K562 (cell line): ENCODE measurements at regions not wholly inside any gene's neighbourhood (a gene's known extent, or its start where the extent isn't known, plus 50 kb on each side); places are given as distances from the start of the nearest gene placed in this dataset.

Experiments
- ATAC-seq: fragments of 200-7000 bp; cut with Tn5 transposase; 3 replicates; pipeline ENCODE4 v1.9.1; 2020; ENCODE audit warnings: moderate library complexity
- BruUV-seq: library from RNA; stranded (reverse); fragments of 400-500 nt; replicated peaks from 2 replicates; lab custom pipeline; 2021; lab: Mats Ljungman, UMichigan
- CTCF ChIA-PET: fragments of 300-600 bp; formaldehyde crosslinking; extraction: SDS; loops from one replicate; lab custom pipeline; 2021; ENCODE audit warnings: low intra/inter-chr PET ratio; lab: Yijun Ruan, JAX
- POLR2A ChIA-PET: fragments of 300-600, 350-650 bp; sonication (Branson Sonifier 250); formaldehyde crosslinking; extraction: SDS; loops from one replicate; lab custom pipeline; 2021; ENCODE audit warnings: antibody characterized with exemption, inconsistent platforms; lab: Yijun Ruan, JAX
- DNase-seq, 4 experiments: peaks; one replicate each; pipeline versions ENCODE4 v3.0.0 to v3.0.0-alpha.2; 2011 to 2018; ENCODE audit warnings: low spot score in 3 of 4, mixed read lengths in 3 of 4; ENCODE audit errors: extremely low read depth in 1 of 4
- FAIRE-seq: peaks from 2 replicates; lab custom pipeline; 2011; peaks lifted over from hg19 to GRCh38; lab: Jason Lieb, UNC
- H2AFZ ChIP-seq: 2 replicates; pipeline ENCODE4 v1.6.0; 2011; ENCODE audit warnings: low read depth, low read length, control low read depth, inconsistent platforms
- H3K27ac ChIP-seq: fragments of 200-600 bp; 3 replicates; pipeline ENCODE4 v1.8.0; 2011; ENCODE audit warnings: low read depth, mild to moderate bottlenecking, control low read depth, inconsistent platforms, low read length, moderate library complexity, mixed read lengths; ENCODE audit errors: extremely low read depth
- H3K27me3 ChIP-seq, 2 experiments: fragments of 300-600 bp in 1 of 2; 2 replicates in 1 of 2; 3 replicates in 1 of 2; pipeline versions ENCODE4 v1.6.0 to v1.8.0; 2011; ENCODE audit warnings: inconsistent platforms in 2 of 2, low read length in 2 of 2, mild to moderate bottlenecking in 1 of 2, mixed read lengths in 1 of 2, moderate library complexity in 1 of 2; ENCODE audit not compliant: control insufficient read depth in 2 of 2, insufficient read depth in 2 of 2
- H3K36me3 ChIP-seq: fragments of 300-600 bp; 3 replicates; pipeline ENCODE4 v1.8.0; 2011; ENCODE audit warnings: mild to moderate bottlenecking, low read length, inconsistent platforms; ENCODE audit not compliant: control insufficient read depth, insufficient read depth
- H3K4me1 ChIP-seq, 2 experiments: fragments of 200-600 bp in 1 of 2; replicated peaks in 1 of 2; 2 replicates in 1 of 2; 3 replicates in 1 of 2; pipeline versions ENCODE4 v1.5.1 to v1.8.0; 2011; ENCODE audit warnings: inconsistent platforms in 2 of 2, low read length in 2 of 2, mild to moderate bottlenecking in 1 of 2, mixed read lengths in 1 of 2, moderate library complexity in 1 of 2; ENCODE audit not compliant: control insufficient read depth in 2 of 2, insufficient read depth in 2 of 2
- H3K4me2 ChIP-seq: 2 replicates; pipeline ENCODE4 v1.6.1; 2011; ENCODE audit warnings: low read length, control low read depth, inconsistent platforms, mixed read lengths; ENCODE audit not compliant: insufficient read depth
- H3K4me3 ChIP-seq: fragments of 200-600 bp; sonication (generic), shearing (Covaris generic); 2 replicates; pipeline ENCODE4 v1.5.1; 2016; ENCODE audit warnings: control low read depth, inconsistent platforms
- H3K79me2 ChIP-seq: fragments of 200-600 bp; 3 replicates; pipeline ENCODE4 v1.8.0; 2011; ENCODE audit warnings: low read length, inconsistent platforms; ENCODE audit not compliant: control insufficient read depth, insufficient read depth
- H3K9ac ChIP-seq, 2 experiments: 2 replicates each; pipeline versions ENCODE4 v1.6.0 to v1.6.1; 2011; ENCODE audit warnings: low read depth in 2 of 2, low read length in 2 of 2, control low read depth in 1 of 2, inconsistent platforms in 1 of 2, mild to moderate bottlenecking in 1 of 2, mixed read lengths in 1 of 2; ENCODE audit not compliant: insufficient read depth in 1 of 2
- H3K9me1 ChIP-seq: one replicate; pipeline ENCODE4 v1.6.0; 2011; ENCODE audit warnings: inconsistent platforms, mild to moderate bottlenecking, low read length, moderate library complexity; ENCODE audit not compliant: control insufficient read depth, insufficient read depth
- H3K9me3 ChIP-seq: replicated peaks from 2 replicates; pipeline ENCODE4 v1.5.1; 2011; ENCODE audit warnings: low read depth, low read length, inconsistent platforms; ENCODE audit not compliant: control insufficient read depth, insufficient read depth
- H4K20me1 ChIP-seq: replicated peaks from 2 replicates; pipeline ENCODE4 v1.6.1; 2011; ENCODE audit warnings: low read length, inconsistent platforms, mixed read lengths; ENCODE audit not compliant: control insufficient read depth, insufficient read depth
- BRD9 ChIP-seq: fragments of 450-650 bp; IDR thresholded peaks from 2 replicates; pipeline ENCODE4 v1.6.1; 2018; ENCODE audit warnings: low read depth; ENCODE audit not compliant: partially characterized antibody
- CBX5 ChIP-seq: IDR thresholded peaks from 2 replicates; pipeline ENCODE4 v1.6.1; 2014; ENCODE audit warnings: low read depth, borderline replicate concordance
- E2F6 ChIP-seq, 2 experiments: IDR thresholded peaks; 2 replicates each; pipeline ENCODE4 v1.6.1; 2011; ENCODE audit warnings: borderline replicate concordance in 1 of 2, control low read depth in 1 of 2, low read depth in 1 of 2, low read length in 1 of 2, mild to moderate bottlenecking in 1 of 2, mixed read lengths in 1 of 2, moderate library complexity in 1 of 2; ENCODE audit not compliant: insufficient read depth in 1 of 2, insufficient read length in 1 of 2, poor library complexity in 1 of 2, severe bottlenecking in 1 of 2; ENCODE audit errors: extremely low read depth in 1 of 2
- LCOR ChIP-seq: sonication (generic); formaldehyde crosslinking; IDR thresholded peaks from 2 replicates; pipeline ENCODE4 v1.8.0; 2022; ENCODE audit warnings: mild to moderate bottlenecking, missing genetic modification reagents
- LEF1 ChIP-seq: fragments of 450-650 bp; IDR thresholded peaks from 2 replicates; pipeline ENCODE4 v1.6.1; 2016; ENCODE audit warnings: mild to moderate bottlenecking
- MEIS2 ChIP-seq: fragments of 450-650 bp; IDR thresholded peaks from 2 replicates; pipeline ENCODE4 v1.6.1; 2014; ENCODE audit warnings: mild to moderate bottlenecking; ENCODE audit not compliant: partially characterized antibody
- NRF1 ChIP-seq, 2 experiments: fragments of 450-650 bp; IDR thresholded peaks in 1 of 2; conservative IDR thresholded peaks in 1 of 2; 2 replicates each; pipeline ENCODE4 v1.6.1; 2014; ENCODE audit warnings: mild to moderate bottlenecking in 2 of 2
- PCBP2 ChIP-seq: fragments of 200-400 bp; formaldehyde crosslinking; IDR thresholded peaks from 2 replicates; pipeline ENCODE4 v1.6.1; 2018; ENCODE audit warnings: low read length, low read depth, mild to moderate bottlenecking, moderate library complexity; ENCODE audit not compliant: poor library complexity, severe bottlenecking
- PRDM10 ChIP-seq: fragments of 450-650 bp; IDR thresholded peaks from 2 replicates; pipeline ENCODE4 v1.6.1; 2018; ENCODE audit not compliant: partially characterized antibody
- PTBP1 ChIP-seq: fragments of 200-400 bp; formaldehyde crosslinking; IDR thresholded peaks from 2 replicates; pipeline ENCODE4 v1.6.1; 2017; ENCODE audit warnings: low read depth, low read length
- PYGO2 ChIP-seq: fragments of 450-650 bp; IDR thresholded peaks from 2 replicates; pipeline ENCODE4 v1.6.1; 2016; ENCODE audit warnings: mild to moderate bottlenecking, missing genetic modification characterization, moderate library complexity, missing compliant biosample characterization
- THRAP3 ChIP-seq: fragments of 450-650 bp; IDR thresholded peaks from 2 replicates; pipeline ENCODE4 v1.6.1; 2016; ENCODE audit warnings: mild to moderate bottlenecking, inconsistent platforms, borderline replicate concordance
- ZBTB17 ChIP-seq: fragments of 450-650 bp; formaldehyde crosslinking; IDR thresholded peaks from 2 replicates; pipeline ENCODE4 v1.4.0; 2020; ENCODE audit warnings: mild to moderate bottlenecking
- ZMIZ1 ChIP-seq, 2 experiments: fragments of 150-350 bp in 1 of 2; IDR thresholded peaks; 2 replicates each; pipeline ENCODE4 v1.6.1; 2012 to 2016; ENCODE audit warnings: low read depth in 2 of 2, low read length in 2 of 2, mild to moderate bottlenecking in 1 of 2, moderate library complexity in 1 of 2
- ZNF436 ChIP-seq: fragments of 250-450, 450-650 bp; sonication (Bioruptor Pico); formaldehyde crosslinking; IDR thresholded peaks from 2 replicates; pipeline ENCODE4 v1.7.0; 2020; ENCODE audit warnings: mild to moderate bottlenecking
- ZNF696 ChIP-seq: fragments of 250-450 bp; sonication (Bioruptor Pico); conservative IDR thresholded peaks from 2 replicates; pipeline ENCODE4 v1.4.0; 2020; ENCODE audit warnings: mild to moderate bottlenecking, moderate library complexity
- WGBS: fragments of 100-300 bp; shearing (Covaris generic); methylation state at CpG from one replicate; pipeline ENCODE4 v1.1.6; 2016; ENCODE audit warnings: low coverage, mixed read lengths; ENCODE audit not compliant: insufficient coverage; ENCODE audit errors: missing lambda C conversion rate; 5-methylcytosine and 5-hydroxymethylcytosine counted together
- in situ Hi-C: fragments of 300-500 bp; cut with MboI; formaldehyde crosslinking; loops from 4 replicates; pipeline ENCODE4 v1.15.0; 2018; ENCODE audit warnings: inconsistent platforms, mixed read lengths
- intact Hi-C: fragments of 100-400 bp; cut with micrococcal nuclease; formaldehyde crosslinking; loops from 2 replicates; pipeline ENCODE4 v1.14.2; 2022

- H3K27ac ChIP-seq, result no peak overlapping the region
- DNase-seq (no peak), ATAC-seq (no peak), FAIRE-seq (no peak)
- H3K36me3 ChIP-seq, result no peaks in the 10 kb centered on the region
- no peaks in the 10 kb centered on the region; the same call in 1 of the 2 replicates for H3K9me3 ChIP-seq
- no peak overlapping the region for H2AFZ ChIP-seq
- in situ Hi-C loops (no loop called here), intact Hi-C loops (no loop called here)
- H4K20me1 ChIP-seq, result no peaks in the 10 kb centered on the region
- no peak overlapping the region for H3K4me2 ChIP-seq
- WGBS, result 4% methylated on average over 2 of the region's 2 CpGs
- no peaks in the 10 kb centered on the region for H3K79me2 ChIP-seq
- no TSS peak for BruUV-seq
- H3K9me1 ChIP-seq, result no peaks in the 10 kb centered on the region
- POLR2A ChIA-PET, result no interaction called here
- CTCF ChIA-PET, result no interaction called here
- H3K9ac ChIP-seq, result no peak overlapping the region
- H3K4me1 ChIP-seq, result no peaks in the 10 kb centered on the region
- no peaks in the 10 kb centered on the region for H3K27me3 ChIP-seq
- no peak overlapping the region for H3K4me3 ChIP-seq
- TF ChIP-seq LCOR (CRISPR knock-in tag) (no peak), BRD9 (no peak), ZBTB17 (CRISPR knock-in tag) (no peak), NRF1 (conservative IDR thresholded peaks at IDR 0.05 in 1 of 2, IDR thresholded peaks at IDR 0.05 in 1 of 2) (no peak), PCBP2 (no peak), E2F6 (IDR thresholded peaks at IDR 0.05; ENCODE audit: borderline replicate concordance in 1 of 2, extremely low read depth in 1 of 2, insufficient read depth in 1 of 2, insufficient read length in 1 of 2, low read depth in 1 of 2, low read length in 1 of 2, poor library complexity in 1 of 2, severe bottlenecking in 1 of 2) (no peak), ZNF436 (no peak), ZMIZ1 (IDR thresholded peaks at IDR 0.05; ENCODE audit: low read depth in 2 of 2, low read length in 2 of 2) (no peak), LEF1 (no peak), PRDM10 (no peak), MEIS2 (no peak), PTBP1 (no peak), THRAP3 (no peak), CBX5 (no peak), PYGO2 (tag) (no peak), ZNF696 (no peak)
Measured at GRCh38 chr2:125593036-125593435, 1062.9 kb upstream of the GYPC start.
